ENCODE measurements at regions not wholly inside any gene's neighbourhood (a gene's known extent, or its start where the extent isn't known, plus 50 kb on each side); places are given as distances from the start of the nearest gene placed in this dataset.

DNA sequence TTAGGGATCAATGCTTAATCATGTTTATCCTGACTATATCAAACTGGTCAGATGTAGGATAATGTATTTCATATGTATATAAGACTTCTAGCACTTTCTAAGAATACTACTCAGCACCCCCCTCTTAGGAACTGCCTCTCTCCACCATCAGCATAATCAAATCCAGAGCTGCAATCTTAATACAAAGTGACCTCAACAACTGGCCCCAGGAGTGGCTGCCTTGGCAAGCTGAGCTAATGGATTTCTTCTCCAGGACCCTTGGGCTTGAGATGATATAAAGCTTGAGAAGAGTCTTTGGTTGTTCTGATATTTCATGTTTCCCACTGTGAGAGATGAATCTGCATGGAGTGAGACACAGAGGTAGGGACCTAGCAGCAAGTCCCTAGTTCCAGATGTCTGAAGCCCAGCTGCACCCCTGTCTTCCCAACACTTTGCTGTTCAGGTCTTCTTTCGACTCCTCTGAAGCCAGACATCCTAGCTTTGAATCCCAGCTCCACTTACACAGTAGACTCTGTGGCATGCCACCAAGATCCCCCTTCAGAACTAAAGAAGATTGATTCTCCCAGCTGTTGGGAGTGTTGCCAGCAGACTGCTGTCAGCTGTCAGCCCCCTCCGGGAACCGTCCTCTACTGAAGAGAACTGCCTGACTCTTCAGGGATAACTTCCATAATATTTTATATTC is 309.3 kb upstream of the UBE2E2 start:
- FAIRE-seq = no peak

More for the DNA sequence above, 309.3 kb upstream of the UBE2E2 start:
- H3K27ac ChIP-seq (ENCODE audit: low read depth, low read length) = no peak overlapping the region
- H2AFZ ChIP-seq (ENCODE audit: low read length) = no peak overlapping the region
- H3K36me3 ChIP-seq (ENCODE audit: control insufficient read depth in 2 of 4, insufficient read depth in 4 of 4, low read length in 3 of 4) = no peaks in the 10 kb centered on the region
- H3K27me3 ChIP-seq (replicated peaks in 1 of 4; ENCODE audit: control insufficient read depth in 3 of 4, extremely low read depth in 1 of 4, insufficient read depth in 3 of 4, low read length in 3 of 4) = no peaks in the 10 kb centered on the region
- H4K8ac ChIP-seq (ENCODE audit: extremely low read depth, insufficient read depth, low read length) = no peak overlapping the region
- H3K4me2 ChIP-seq (ENCODE audit: insufficient read depth in 1 of 2, low read depth in 2 of 2, low read length in 2 of 2) = no peak overlapping the region
- H3K4me3 ChIP-seq (ENCODE audit: extremely low read depth in 1 of 4, insufficient read depth in 2 of 4, low read depth in 3 of 4, low read length in 4 of 4) = no peak overlapping the region
- no peaks in the 10 kb centered on the region for H4K20me1 ChIP-seq (replicated peaks in 1 of 2; ENCODE audit: control insufficient read depth in 1 of 2, insufficient read depth in 2 of 2, low read length in 2 of 2)
- no peak overlapping the region for H3K14ac ChIP-seq (ENCODE audit: insufficient read length)
- no peak overlapping the region for H3K23ac ChIP-seq (ENCODE audit: insufficient read length)
- no peak overlapping the region for H2BK15ac ChIP-seq (ENCODE audit: low read length)
- H3K4me1 ChIP-seq (replicated peaks in 1 of 4; ENCODE audit: control insufficient read depth in 3 of 4, insufficient read depth in 4 of 4, low read length in 3 of 4) = no peaks in the 10 kb centered on the region
- H3K23me2 ChIP-seq (ENCODE audit: low read depth, low read length) = no peaks in the 10 kb centered on the region
- H3K56ac ChIP-seq (replicated peaks; ENCODE audit: insufficient read length, low read depth, low read length) = no peak overlapping the region
- no peak overlapping the region for H2AK5ac ChIP-seq (ENCODE audit: low read depth, low read length)
- H3K4ac ChIP-seq (replicated peaks; ENCODE audit: insufficient read length, low read depth, low read length) = no peak overlapping the region
- H3K9ac ChIP-seq (replicated peaks in 1 of 4; ENCODE audit: extremely low read depth in 1 of 4, low read depth in 3 of 4, low read length in 3 of 4) = no peak overlapping the region
- no peak overlapping the region for H2BK20ac ChIP-seq (ENCODE audit: low read length)
- no peak for TF ChIP-seq POLR2AphosphoS5 (IDR thresholded peaks at IDR 0.05; ENCODE audit: low read depth, low read length)
- no peak for TF ChIP-seq GTF2F1 (IDR thresholded peaks at IDR 0.05; ENCODE audit: borderline replicate concordance, low read depth, low read length)
- no peak for TF ChIP-seq CEBPB (IDR thresholded peaks at IDR 0.05; ENCODE audit: low read depth, low read length)
- no peak for TF ChIP-seq SIN3A (conservative IDR thresholded peaks at IDR 0.05 in 1 of 2, IDR thresholded peaks at IDR 0.05 in 1 of 2; ENCODE audit: low read depth in 1 of 2, low read length in 2 of 2)
- TF ChIP-seq TAF1 (IDR thresholded peaks at IDR 0.05; ENCODE audit: low read depth, low read length) = no peak
- no peak for TF ChIP-seq KDM1A (IDR thresholded peaks at IDR 0.05; ENCODE audit: borderline replicate concordance, low read length)
- no peak for TF ChIP-seq KDM5A (IDR thresholded peaks at IDR 0.05; ENCODE audit: low read length)
- no peak for TF ChIP-seq TBP (IDR thresholded peaks at IDR 0.05; ENCODE audit: low read depth, low read length)
- no peak for TF ChIP-seq NRF1 (IDR thresholded peaks at IDR 0.05; ENCODE audit: low read depth, low read length)
- H2BK5ac ChIP-seq (ENCODE audit: low read depth, low read length) = no peak overlapping the region
- POLR2A ChIA-PET (ENCODE audit: partially characterized antibody) = no interaction called here
- no peak overlapping the region for H2BK120ac ChIP-seq (replicated peaks; ENCODE audit: low read depth, low read length)
- no peak for DNase-seq (ENCODE audit: low read depth in 1 of 2, low spot score in 2 of 2)
- H3K79me1 ChIP-seq (ENCODE audit: low read depth, low read length) = no peaks in the 10 kb centered on the region
- H3K9me3 ChIP-seq (ENCODE audit: insufficient read depth in 2 of 2, low read depth in 1 of 2, low read length in 1 of 2) = no peaks in the 10 kb centered on the region
- no peak overlapping the region for H4K5ac ChIP-seq (ENCODE audit: insufficient read length, low read depth, low read length)
- no peak overlapping the region for H2BK12ac ChIP-seq (ENCODE audit: low read depth, low read length)
- H3K18ac ChIP-seq (ENCODE audit: extremely low read depth, low read length) = no peak overlapping the region
- no peak overlapping the region for H4K91ac ChIP-seq (replicated peaks; ENCODE audit: insufficient read length, low read length)
- H3K79me2 ChIP-seq (ENCODE audit: control insufficient read depth in 1 of 2, insufficient read depth in 2 of 2, low read length in 2 of 2) = no peaks in the 10 kb centered on the region
- 95% methylated on average over 3 of the region's 3 CpGs; no CpG with 5 or more reads in 1 of the 2 experiments for WGBS, 2 experiments (ENCODE audit: extremely low coverage in 1 of 2, insufficient coverage in 1 of 2, insufficient read length in 1 of 2, insufficient replicate concordance in 2 of 2, low coverage in 1 of 2, low lambda C conversion rate in 2 of 2, missing lambda C conversion rate in 1 of 2)
- CTCF ChIA-PET (ENCODE audit: partially characterized antibody) = interaction anchor here (0.9 to 1.3 kb wide), 4 partner anchors 10 to 330 kb away, joined by 3 to 4 read pairs (median 4); no protein-coding TSS in a partner anchor

Measured in H1 (cell line).